ENCODE measurements at regions not wholly inside any gene's neighbourhood (a gene's known extent, or its start where the extent isn't known, plus 50 kb on each side); places are given as distances from the start of the nearest gene placed in this dataset.

GRCh38 chr13:87907202-87907601 lies 236.0 kb downstream of the SLITRK5 start:
- no peaks in the 10 kb centered on the region for H3K4me1 ChIP-seq (ENCODE audit: insufficient read depth)
- no peaks in the 10 kb centered on the region for H3K9me3 ChIP-seq
- TF ChIP-seq EP300 (IDR thresholded peaks at IDR 0.05) (no peak), POLR2A (IDR thresholded peaks at IDR 0.05) (no peak), CTCF (IDR thresholded peaks at IDR 0.05) (no peak)
- intact Hi-C loops (cut with DNase I) = no loop called here
- H3K4me3 ChIP-seq = no peak overlapping the region
- H3K27me3 ChIP-seq = no peaks in the 10 kb centered on the region
- no peaks in the 10 kb centered on the region for H3K36me3 ChIP-seq
- no peak for DNase-seq
- no peak overlapping the region for H3K27ac ChIP-seq
- WGBS, 3 donors = 12 to 22% (median 14%) methylated on average over 1 of the region's 1 CpG

GRCh38 chr13:87919956-87920355 lies 248.8 kb downstream of the SLITRK5 start:
- H3K4me1 ChIP-seq (ENCODE audit: insufficient read depth) = no peaks in the 10 kb centered on the region
- no peak overlapping the region for H3K27ac ChIP-seq
- H3K36me3 ChIP-seq = no peaks in the 10 kb centered on the region
- no peaks in the 10 kb centered on the region for H3K9me3 ChIP-seq
- no peak for DNase-seq
- no peaks in the 10 kb centered on the region for H3K27me3 ChIP-seq
- no peak overlapping the region for H3K4me3 ChIP-seq
- intact Hi-C loops (cut with DNase I) = no loop called here
- TF ChIP-seq EP300 (IDR thresholded peaks at IDR 0.05) (no peak), POLR2A (IDR thresholded peaks at IDR 0.05) (no peak), CTCF (IDR thresholded peaks at IDR 0.05) (no peak)

- 56 to 60% (median 60%) methylated on average over 3 of the region's 3 CpGs for WGBS, 3 donors
- Histone ChIP-seq H3K9me3 (no peaks in the 10 kb centered on the region), H3K36me3 (no peaks in the 10 kb centered on the region), H3K4me1 (ENCODE audit: insufficient read depth) (no peaks in the 10 kb centered on the region), H3K4me3 (no peak overlapping the region), H3K27me3 (no peaks in the 10 kb centered on the region), H3K27ac (no peak overlapping the region)
- TF ChIP-seq POLR2A (IDR thresholded peaks at IDR 0.05) (no peak), CTCF (IDR thresholded peaks at IDR 0.05) (no peak), EP300 (IDR thresholded peaks at IDR 0.05) (no peak)
- DNase-seq = no peak
- intact Hi-C loops (cut with DNase I) = no loop called here
Measured at GRCh38 chr13:87923753-87924152, 252.6 kb downstream of the SLITRK5 start.

GRCh38 chr13:87925006-87925405 lies 253.8 kb downstream of the SLITRK5 start:
- no peak overlapping the region for H3K27ac ChIP-seq
- intact Hi-C loops (cut with DNase I) = no loop called here
- no peaks in the 10 kb centered on the region for H3K4me1 ChIP-seq (ENCODE audit: insufficient read depth)
- H3K36me3 ChIP-seq = no peaks in the 10 kb centered on the region
- H3K9me3 ChIP-seq = no peaks in the 10 kb centered on the region
- DNase-seq = no peak
- H3K4me3 ChIP-seq = no peak overlapping the region
- WGBS, 3 donors = 77 to 84% (median 83%) methylated on average over 4 of the region's 4 CpGs
- no peak for TF ChIP-seq POLR2A (IDR thresholded peaks at IDR 0.05)
- TF ChIP-seq EP300 (IDR thresholded peaks at IDR 0.05) = no peak
- no peak for TF ChIP-seq CTCF (IDR thresholded peaks at IDR 0.05)
- no peaks in the 10 kb centered on the region for H3K27me3 ChIP-seq

GRCh38 chr13:87940776-87941175 lies 269.6 kb downstream of the SLITRK5 start:
- H3K27me3 ChIP-seq = no peaks in the 10 kb centered on the region
- H3K4me3 ChIP-seq = no peak overlapping the region
- TF ChIP-seq CTCF (IDR thresholded peaks at IDR 0.05) (no peak), EP300 (IDR thresholded peaks at IDR 0.05) (no peak), POLR2A (IDR thresholded peaks at IDR 0.05) (no peak)
- H3K9me3 ChIP-seq = no peaks in the 10 kb centered on the region
- no peaks in the 10 kb centered on the region for H3K4me1 ChIP-seq (ENCODE audit: insufficient read depth)
- intact Hi-C loops (cut with DNase I) = no loop called here
- H3K36me3 ChIP-seq = no peaks in the 10 kb centered on the region
- no peak overlapping the region for H3K27ac ChIP-seq
- DNase-seq = no peak
- 15 to 33% (median 17%) methylated on average over 1 of the region's 1 CpG for WGBS, 3 donors

All from ovary (tissue), 7 donors.